ENCODE measurements at regions not wholly inside any gene's neighbourhood (a gene's known extent, or its start where the extent isn't known, plus 50 kb on each side); places are given as distances from the start of the nearest gene placed in this dataset.
"Not testable (repeated sequence)": the region's sequence is repeated elsewhere in the genome, so short reads cannot be mapped to it uniquely, and the experiment has no call there.

DNA sequence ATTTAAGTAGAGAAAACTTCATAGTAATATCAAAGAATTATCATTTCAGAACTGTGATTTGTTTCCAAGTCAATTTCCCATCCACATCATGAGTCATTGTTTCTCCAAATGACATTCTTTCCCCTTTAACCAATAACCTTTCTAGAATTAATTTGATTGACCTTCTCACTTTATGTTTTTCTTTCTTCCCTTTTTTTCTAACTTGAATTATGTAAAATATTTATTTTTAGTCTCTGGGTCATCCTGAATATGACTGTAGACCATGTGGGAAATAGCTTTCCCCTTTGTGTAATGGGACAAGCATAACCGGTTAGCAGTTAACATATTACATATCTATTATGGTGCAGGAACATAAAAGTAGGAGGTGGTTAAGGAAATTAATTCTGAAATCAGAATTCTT lies 291.1 kb downstream of the GJA1 start:
- Histone ChIP-seq H3K36me3 (no peaks in the 10 kb centered on the region), H3K27ac (replicated peaks in 1 of 4) (no peak overlapping the region), H3K4me1 (no peaks in the 10 kb centered on the region), H3K9me3 (peaks cover 0 to 6% (median 0%) of the 10 kb centered on the region in 4 donors), H3K27me3 (no peaks in the 10 kb centered on the region), H3K4me3 (no peak overlapping the region)
- WGBS, result 81% methylated on average over 1 of the region's 1 CpG
- intact Hi-C loops (cut with DNase I), result no loop called here
- no peak for DNase-seq (ENCODE audit: extremely low spot score)
- TF ChIP-seq CTCF (IDR thresholded peaks at IDR 0.05), result no peak
- no peak for TF ChIP-seq POLR2AphosphoS5 (IDR thresholded peaks at IDR 0.05)
- TF ChIP-seq POLR2A (IDR thresholded peaks at IDR 0.05; ENCODE audit: low read depth), result no peak

DNA sequence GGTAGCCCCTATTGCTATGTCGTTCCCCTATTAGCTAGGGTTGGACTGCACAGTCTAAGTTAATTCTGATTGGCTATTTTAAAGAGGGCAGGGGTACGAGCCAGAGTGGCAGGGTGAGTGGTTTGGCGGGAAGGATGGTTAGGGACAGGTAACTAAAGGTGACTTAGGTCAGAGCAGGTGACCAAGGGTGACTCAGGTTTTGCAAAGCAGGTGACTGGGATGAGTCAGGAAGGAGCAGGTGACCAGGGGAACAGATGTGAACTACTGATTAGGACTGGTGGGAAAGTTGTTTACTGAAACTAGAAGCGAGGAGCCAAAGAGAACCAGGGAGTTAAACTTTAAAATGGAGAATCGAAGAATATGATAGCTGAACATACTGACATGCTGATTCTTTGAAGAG lies 295.2 kb downstream of the GJA1 start:
- 96% methylated on average over 5 of the region's 5 CpGs for WGBS
- no peaks in the 10 kb centered on the region for H3K27me3 ChIP-seq
- H3K9me3 ChIP-seq, result peaks cover 0 to 6% (median 0%) of the 10 kb centered on the region in 4 donors
- intact Hi-C loops (cut with DNase I), result no loop called here
- no peak for DNase-seq (ENCODE audit: extremely low spot score)
- H3K36me3 ChIP-seq, result no peaks in the 10 kb centered on the region
- no peak overlapping the region for H3K27ac ChIP-seq (replicated peaks in 1 of 4)
- TF ChIP-seq EP300 (IDR thresholded peaks at IDR 0.05) (no peak), POLR2AphosphoS5 (IDR thresholded peaks at IDR 0.05) (no peak), POLR2A (IDR thresholded peaks at IDR 0.05; ENCODE audit: low read depth) (no peak), CTCF (IDR thresholded peaks at IDR 0.05) (no peak)
- peaks cover 0 to 13% (median 9%) of the 10 kb centered on the region in 4 donors for H3K4me1 ChIP-seq
- no peak overlapping the region for H3K4me3 ChIP-seq

- H3K27me3 ChIP-seq, result no peaks in the 10 kb centered on the region
- 96% methylated on average over 1 of the region's 1 CpG for WGBS
- TF ChIP-seq POLR2AphosphoS5 (IDR thresholded peaks at IDR 0.05) (no peak), EP300 (IDR thresholded peaks at IDR 0.05) (no peak), POLR2A (IDR thresholded peaks at IDR 0.05; ENCODE audit: low read depth) (no peak), CTCF (IDR thresholded peaks at IDR 0.05) (no peak)
- no peak for DNase-seq (ENCODE audit: extremely low spot score)
- intact Hi-C loops (cut with DNase I), result no loop called here
- no peak overlapping the region for H3K27ac ChIP-seq (replicated peaks in 1 of 4)
- peaks cover 0 to 13% (median 9%) of the 10 kb centered on the region in 4 donors for H3K4me1 ChIP-seq
- H3K36me3 ChIP-seq, result no peaks in the 10 kb centered on the region
- no peak overlapping the region for H3K4me3 ChIP-seq
- peaks cover 0 to 6% (median 0%) of the 10 kb centered on the region in 4 donors for H3K9me3 ChIP-seq
These were observed 295.9 kb downstream of the GJA1 start for GRCh38 chr6:121731381-121731780.

DNA sequence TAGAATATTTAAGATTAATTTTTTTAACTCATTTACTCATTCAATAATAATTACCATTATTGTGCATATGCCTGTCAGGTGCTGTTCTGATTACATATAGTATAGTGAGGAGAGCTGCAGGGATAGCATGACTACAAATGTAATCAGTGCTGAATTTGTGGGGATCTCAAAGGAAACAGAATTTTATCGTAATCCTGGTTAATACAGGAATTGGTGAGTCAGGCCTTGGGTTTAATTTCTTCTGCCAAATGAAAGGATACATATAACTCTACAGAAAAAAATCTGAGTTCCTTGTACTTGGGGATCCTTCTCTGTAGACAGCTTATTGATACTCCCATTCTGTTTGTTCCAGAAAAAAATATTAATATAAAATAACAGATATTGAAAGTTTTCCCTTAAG lies 297.2 kb downstream of the GJA1 start:
- H3K27ac ChIP-seq (replicated peaks in 1 of 4), result no peak overlapping the region
- WGBS, result 45% methylated on average over 1 of the region's 1 CpG
- intact Hi-C loops (cut with DNase I), result no loop called here
- H3K9me3 ChIP-seq, result peaks cover 0 to 6% (median 0%) of the 10 kb centered on the region in 4 donors
- no peaks in the 10 kb centered on the region for H3K27me3 ChIP-seq
- H3K4me1 ChIP-seq, result peaks cover 0 to 13% (median 9%) of the 10 kb centered on the region in 4 donors
- TF ChIP-seq POLR2A (IDR thresholded peaks at IDR 0.05; ENCODE audit: low read depth), result no peak
- no peak for TF ChIP-seq CTCF (IDR thresholded peaks at IDR 0.05)
- no peak for TF ChIP-seq EP300 (IDR thresholded peaks at IDR 0.05)
- no peak for DNase-seq (ENCODE audit: extremely low spot score)
- no peaks in the 10 kb centered on the region for H3K36me3 ChIP-seq
- no peak overlapping the region for H3K4me3 ChIP-seq

DNA sequence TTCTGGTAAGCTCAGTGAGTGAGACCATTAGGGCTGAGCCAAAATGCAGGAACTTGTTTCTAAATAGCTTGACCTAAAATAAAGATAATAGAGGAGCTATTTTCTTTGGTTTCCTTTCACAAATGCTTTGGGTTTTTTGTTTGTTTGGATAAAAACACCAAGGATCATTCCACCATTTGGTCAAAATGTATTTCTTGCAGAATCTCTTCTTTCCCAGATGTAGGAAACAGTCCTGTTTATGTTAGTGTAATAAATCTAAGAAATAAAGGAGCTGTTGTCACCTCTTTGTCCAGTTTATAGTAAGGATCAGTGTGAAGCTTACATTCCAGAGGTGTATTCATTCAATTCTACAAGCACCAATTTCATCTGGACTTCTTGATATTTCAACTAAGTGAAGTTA lies 297.8 kb downstream of the GJA1 start:
- Histone ChIP-seq H3K27ac (replicated peaks in 1 of 4) (no peak overlapping the region), H3K4me1 (peaks cover 0 to 13% (median 9%) of the 10 kb centered on the region in 4 donors), H3K36me3 (no peaks in the 10 kb centered on the region), H3K9me3 (peaks cover 0 to 6% (median 0%) of the 10 kb centered on the region in 4 donors), H3K4me3 (no peak overlapping the region), H3K27me3 (no peaks in the 10 kb centered on the region)
- intact Hi-C loops (cut with DNase I), result no loop called here
- TF ChIP-seq EP300 (IDR thresholded peaks at IDR 0.05), result no peak
- no peak for TF ChIP-seq POLR2A (IDR thresholded peaks at IDR 0.05; ENCODE audit: low read depth)
- no peak for TF ChIP-seq POLR2AphosphoS5 (IDR thresholded peaks at IDR 0.05)
- DNase-seq (ENCODE audit: extremely low spot score), result no peak

DNA sequence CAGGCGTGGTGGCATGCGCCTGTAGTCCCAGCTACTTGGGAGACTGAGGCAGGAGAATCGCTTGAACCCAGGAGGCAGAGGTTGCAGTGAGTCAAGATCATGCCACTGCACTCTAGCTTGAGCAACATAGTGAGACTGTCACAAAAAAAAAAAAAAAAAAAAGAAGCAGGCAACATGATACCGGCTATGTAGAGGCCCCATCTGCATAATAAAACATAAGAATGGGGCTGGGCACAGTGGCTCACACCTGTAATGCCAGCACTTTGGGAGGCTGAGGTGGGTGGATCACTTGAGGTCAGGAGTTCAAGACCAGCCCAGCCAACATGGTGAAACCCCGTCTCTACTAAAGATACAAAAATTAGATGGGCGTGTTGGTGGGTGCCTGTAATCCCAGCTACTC lies 304.7 kb downstream of the GJA1 start:
- H3K27me3 ChIP-seq; H3K4me3 ChIP-seq; H3K4me1 ChIP-seq; H3K36me3 ChIP-seq; DNase-seq (ENCODE audit: extremely low spot score); H3K9me3 ChIP-seq; intact Hi-C loops (cut with DNase I); H3K27ac ChIP-seq (replicated peaks in 1 of 4): not testable (repeated sequence)
- WGBS, result 89% methylated on average over 6 of the region's 6 CpGs
